Thoracic aorta (tissue), 2 donors: ENCODE measurements at regions not wholly inside any gene's neighbourhood (a gene's known extent, or its start where the extent isn't known, plus 50 kb on each side); places are given as distances from the start of the nearest gene placed in this dataset.

Experiments used
- ATAC-seq: fragments of 150-250 bp; one replicate; pipeline ENCODE4 v1.8.0; 2017; ENCODE audit warnings: low read depth; ENCODE audit not compliant: insufficient number of reproducible peaks, low FRiP score
- DNase-seq: peaks from one replicate; pipeline ENCODE4 v3.0.0-alpha.2; 2020; ENCODE audit warnings: low spot score
- H3K27ac ChIP-seq, 2 donors: fragments of 200-600 bp; sonication (generic); 1 replicate in 1 of 2; 2 replicates in 1 of 2; pipeline ENCODE4 v1.5.1; 2016; ENCODE audit warnings: mild to moderate bottlenecking in 2 of 2, moderate library complexity in 2 of 2
- H3K27me3 ChIP-seq: fragments of 200-600 bp; sonication (generic); replicated peaks from 2 replicates; pipeline ENCODE4 v1.6.0; 2016; ENCODE audit warnings: mild to moderate bottlenecking; ENCODE audit not compliant: insufficient read depth
- H3K36me3 ChIP-seq: fragments of 200-600 bp; sonication (generic); one replicate; pipeline ENCODE4 v1.5.1; 2016
- H3K4me1 ChIP-seq, 2 donors: fragments of 200-600 bp; sonication (generic); 1 replicate in 1 of 2; 2 replicates in 1 of 2; pipeline versions ENCODE4 v1.5.1 to v1.6.0; 2016; ENCODE audit warnings: low read depth in 2 of 2, mild to moderate bottlenecking in 1 of 2; ENCODE audit not compliant: control insufficient read depth in 1 of 2
- H3K4me3 ChIP-seq: fragments of 200-600 bp; sonication (generic); 2 replicates; pipeline ENCODE4 v1.5.1; 2016; ENCODE audit warnings: mild to moderate bottlenecking
- H3K9me3 ChIP-seq: fragments of 200-600 bp; sonication (generic); 2 replicates; pipeline ENCODE4 v1.5.1; 2016
- TF ChIP-seq, protein P1 (sequence below): fragments of 200-600 bp; sonication (generic); IDR thresholded peaks from one replicate; pipeline ENCODE4 v1.5.1; 2019; ENCODE audit warnings: antibody characterized with exemption

DNA sequence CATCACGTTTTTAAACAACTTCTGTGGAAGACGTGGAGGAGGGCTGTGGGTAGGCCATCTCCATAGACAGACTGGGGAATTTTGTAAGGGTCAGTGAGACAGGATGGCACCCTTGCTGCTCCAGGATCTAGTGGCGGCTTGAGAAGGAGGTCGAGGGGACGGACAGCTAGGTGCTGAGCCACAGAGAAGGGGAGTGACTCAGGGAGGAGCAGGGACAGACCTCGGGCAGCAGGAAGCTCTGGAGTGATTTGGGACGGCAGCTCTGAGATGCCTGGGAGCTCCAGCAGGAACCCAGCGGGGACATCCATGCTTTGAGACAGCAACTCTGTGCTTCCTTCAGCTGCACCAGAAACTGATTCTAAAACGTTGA lies 169.1 kb upstream of the SOX1 start:
- no peaks in the 10 kb centered on the region for H3K9me3 ChIP-seq
- H3K4me3 ChIP-seq: no peak overlapping the region
- ATAC-seq (no peak), DNase-seq (no peak)
- H3K4me1 ChIP-seq: no peaks in the 10 kb centered on the region
- no peaks in the 10 kb centered on the region for H3K27me3 ChIP-seq
- no peak overlapping the region for H3K27ac ChIP-seq
- TF ChIP-seq, protein P1, sequence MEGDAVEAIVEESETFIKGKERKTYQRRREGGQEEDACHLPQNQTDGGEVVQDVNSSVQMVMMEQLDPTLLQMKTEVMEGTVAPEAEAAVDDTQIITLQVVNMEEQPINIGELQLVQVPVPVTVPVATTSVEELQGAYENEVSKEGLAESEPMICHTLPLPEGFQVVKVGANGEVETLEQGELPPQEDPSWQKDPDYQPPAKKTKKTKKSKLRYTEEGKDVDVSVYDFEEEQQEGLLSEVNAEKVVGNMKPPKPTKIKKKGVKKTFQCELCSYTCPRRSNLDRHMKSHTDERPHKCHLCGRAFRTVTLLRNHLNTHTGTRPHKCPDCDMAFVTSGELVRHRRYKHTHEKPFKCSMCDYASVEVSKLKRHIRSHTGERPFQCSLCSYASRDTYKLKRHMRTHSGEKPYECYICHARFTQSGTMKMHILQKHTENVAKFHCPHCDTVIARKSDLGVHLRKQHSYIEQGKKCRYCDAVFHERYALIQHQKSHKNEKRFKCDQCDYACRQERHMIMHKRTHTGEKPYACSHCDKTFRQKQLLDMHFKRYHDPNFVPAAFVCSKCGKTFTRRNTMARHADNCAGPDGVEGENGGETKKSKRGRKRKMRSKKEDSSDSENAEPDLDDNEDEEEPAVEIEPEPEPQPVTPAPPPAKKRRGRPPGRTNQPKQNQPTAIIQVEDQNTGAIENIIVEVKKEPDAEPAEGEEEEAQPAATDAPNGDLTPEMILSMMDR: no peak
- no peaks in the 10 kb centered on the region for H3K36me3 ChIP-seq

DNA sequence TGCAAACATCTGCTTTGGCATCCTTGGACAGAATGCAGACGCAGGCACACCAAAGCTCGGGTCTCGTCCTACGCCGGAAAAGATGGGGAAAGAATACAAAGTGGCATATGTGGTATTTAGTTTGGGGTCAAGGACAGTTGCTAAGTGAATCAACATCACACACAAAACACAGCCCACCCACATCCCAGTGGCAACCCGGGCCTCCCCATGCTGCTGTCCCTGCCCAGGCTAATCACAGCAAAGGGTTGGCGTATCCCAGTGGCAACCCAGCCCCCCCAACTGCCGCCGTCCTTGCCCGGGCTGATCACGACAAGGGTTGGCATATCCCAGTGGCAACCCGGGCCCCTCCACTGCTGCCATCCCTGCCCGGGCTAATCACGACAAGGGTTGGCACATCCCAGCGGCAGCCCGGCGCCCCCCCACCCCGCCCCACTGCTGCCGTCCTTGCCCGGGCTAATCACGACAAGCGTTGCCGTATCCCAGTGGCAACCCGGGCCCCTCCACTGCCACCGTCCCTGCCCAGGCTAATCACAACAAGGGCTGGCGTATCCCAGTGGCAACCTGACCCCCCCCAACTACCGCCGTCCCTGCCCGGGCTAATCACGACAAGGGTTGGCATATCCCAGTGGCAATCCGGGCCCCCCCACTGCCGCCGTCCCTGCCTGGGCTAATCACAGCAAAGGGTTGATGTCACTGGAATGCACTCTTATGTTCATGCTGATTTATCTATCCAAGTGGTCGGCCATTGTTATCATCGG lies 167.8 kb upstream of the SOX1 start:
- no peaks in the 10 kb centered on the region for H3K27me3 ChIP-seq
- TF ChIP-seq, protein P1: no peak

DNA sequence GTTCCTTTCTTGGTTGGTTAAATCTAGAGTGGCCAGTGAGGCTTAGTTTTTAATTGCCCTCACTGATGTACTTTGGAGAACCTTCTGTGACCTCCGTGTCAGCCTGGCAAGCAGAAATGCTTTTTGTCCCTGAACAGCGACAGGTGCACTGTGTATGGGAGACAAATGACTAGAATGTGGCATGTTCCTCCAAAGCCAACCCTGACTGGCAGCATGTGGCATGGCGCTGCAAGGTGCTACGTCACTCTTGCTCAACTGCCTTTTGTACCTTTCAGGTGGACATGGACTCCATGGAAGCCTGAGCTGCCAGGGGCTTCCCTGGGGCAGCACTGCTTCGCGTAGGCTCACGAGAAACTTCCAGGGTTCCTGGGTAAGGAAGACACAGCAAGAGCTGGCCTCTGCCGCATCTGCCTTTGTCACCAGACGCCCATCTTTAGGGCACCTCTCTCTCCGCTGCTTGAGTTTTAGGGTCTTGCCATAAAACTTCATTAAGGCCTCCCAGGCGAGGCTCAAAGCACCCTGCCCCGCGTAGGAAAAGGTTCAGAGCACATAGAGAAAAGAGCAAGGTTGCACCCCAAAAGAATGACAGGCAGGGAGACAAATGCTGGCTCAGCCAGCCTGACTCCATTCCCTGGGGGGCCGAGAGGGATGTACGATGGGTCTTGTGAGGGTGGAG lies 167.1 kb upstream of the SOX1 start:
- Histone ChIP-seq H3K4me1 (no peaks in the 10 kb centered on the region), H3K27me3 (no peaks in the 10 kb centered on the region), H3K27ac (no peak overlapping the region), H3K4me3 (no peak overlapping the region), H3K9me3 (no peaks in the 10 kb centered on the region), H3K36me3 (no peaks in the 10 kb centered on the region)
- ATAC-seq: no peak
- no peak for DNase-seq
- TF ChIP-seq, protein P1: no peak

More for the DNA sequence above, 167.8 kb upstream of the SOX1 start:
- ATAC-seq (no peak), DNase-seq (no peak)
- H3K27ac ChIP-seq: no peak overlapping the region
- H3K9me3 ChIP-seq: no peaks in the 10 kb centered on the region
- no peaks in the 10 kb centered on the region for H3K4me1 ChIP-seq
- no peaks in the 10 kb centered on the region for H3K36me3 ChIP-seq
- H3K4me3 ChIP-seq: no peak overlapping the region

DNA sequence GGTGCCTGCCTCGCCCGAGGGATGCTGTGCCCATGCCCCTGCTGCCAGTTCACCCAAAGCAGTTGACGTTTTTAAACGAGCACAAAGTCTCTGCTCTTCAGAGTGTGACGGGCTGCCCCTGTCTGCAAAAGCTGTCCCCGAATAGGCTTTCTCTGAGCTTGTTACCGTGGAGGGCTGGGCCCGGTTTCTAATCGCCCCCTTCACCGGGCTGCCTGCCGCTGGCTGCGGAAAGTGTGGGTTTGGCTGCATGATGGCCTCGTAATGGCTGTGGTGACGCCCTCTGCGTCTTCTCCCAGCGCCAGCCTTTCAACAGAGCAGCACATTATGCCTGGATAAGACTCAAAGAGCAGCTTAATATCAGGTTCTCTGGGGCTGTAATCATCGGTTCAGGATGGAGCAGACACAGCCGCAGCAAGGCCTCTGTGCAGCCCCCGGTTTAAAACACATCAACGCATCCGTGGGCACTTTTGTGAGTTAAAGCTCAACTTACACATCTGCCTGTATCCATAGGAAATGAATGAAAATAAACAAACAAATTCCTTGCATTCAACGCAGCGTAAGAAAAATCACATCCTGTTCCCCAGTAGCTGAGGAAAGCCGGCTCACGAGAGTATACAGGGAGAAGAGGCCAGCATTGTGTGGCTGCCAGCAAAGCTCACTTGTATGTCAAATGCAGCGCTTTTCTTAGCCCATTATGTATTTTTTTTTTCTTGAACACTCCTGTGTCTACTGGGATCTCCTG lies 166.4 kb upstream of the SOX1 start:
- Histone ChIP-seq H3K27ac (no peak overlapping the region), H3K27me3 (no peaks in the 10 kb centered on the region), H3K4me1 (no peaks in the 10 kb centered on the region), H3K9me3 (no peaks in the 10 kb centered on the region), H3K4me3 (no peak overlapping the region), H3K36me3 (no peaks in the 10 kb centered on the region)
- DNase-seq (no peak), ATAC-seq (no peak)
- TF ChIP-seq, protein P1: no peak

DNA sequence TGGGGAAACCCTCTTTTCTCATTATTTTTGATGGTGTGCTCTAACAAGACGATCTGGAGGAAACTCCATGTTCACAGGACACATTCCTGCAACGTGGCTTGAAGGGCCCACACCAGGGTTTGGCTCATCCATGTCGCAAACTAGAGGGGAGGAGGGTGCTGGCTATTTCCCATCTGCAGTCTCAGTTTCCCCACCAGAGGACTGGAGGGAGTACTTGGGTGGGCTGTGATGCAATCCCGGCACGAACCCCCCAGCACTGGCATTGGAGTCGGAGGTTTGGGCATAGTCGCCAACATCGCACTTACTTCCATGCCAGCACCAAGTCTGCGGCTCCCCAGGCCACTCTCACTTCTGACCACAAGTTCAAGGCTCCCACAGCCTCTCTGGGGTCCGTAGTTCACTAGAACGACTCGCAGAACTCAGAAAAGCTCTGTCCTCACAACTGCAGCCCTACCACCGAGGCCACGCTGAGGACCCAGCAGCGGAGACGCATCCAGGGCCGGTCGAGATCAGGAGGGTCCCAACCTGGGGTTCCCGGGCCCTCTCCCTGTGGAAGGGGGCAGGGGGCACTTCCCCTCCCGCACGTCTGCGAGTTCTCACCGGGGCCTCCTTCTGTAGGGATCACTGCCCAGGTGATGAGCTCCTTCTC lies 165.6 kb upstream of the SOX1 start:
- Histone ChIP-seq H3K9me3 (no peaks in the 10 kb centered on the region), H3K36me3 (no peaks in the 10 kb centered on the region), H3K4me3 (no peak overlapping the region), H3K27me3 (no peaks in the 10 kb centered on the region), H3K4me1 (no peaks in the 10 kb centered on the region), H3K27ac (no peak overlapping the region)
- TF ChIP-seq, protein P1: no peak
- DNase-seq: no peak
- no peak for ATAC-seq
